ENCODE measurements at regions not wholly inside any gene's neighbourhood (a gene's known extent, or its start where the extent isn't known, plus 50 kb on each side); places are given as distances from the start of the nearest gene placed in this dataset.
"Not testable (repeated sequence)": the region's sequence is repeated elsewhere in the genome, so short reads cannot be mapped to it uniquely, and the experiment has no call there.

DNA sequence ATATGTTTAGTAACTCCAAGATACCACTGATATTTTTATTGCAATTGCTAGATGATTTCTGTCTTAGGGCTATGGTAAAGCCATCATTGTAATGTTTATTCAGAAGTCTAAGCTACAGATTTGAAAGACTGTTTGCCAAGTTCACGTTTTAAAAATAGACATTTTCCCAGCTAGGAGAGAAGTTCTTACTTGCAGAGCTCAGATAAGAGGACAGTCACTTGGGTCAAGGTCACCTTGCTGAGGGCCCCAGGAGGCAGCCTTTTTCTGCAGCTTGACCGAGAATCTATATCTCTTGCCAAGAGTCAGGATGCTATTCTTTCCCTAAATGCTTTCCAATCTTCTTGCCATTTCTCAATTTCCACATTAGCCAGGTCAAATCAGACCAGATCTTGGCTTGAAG is 1011.2 kb downstream of the KCNMA1 start:
- Mint-ChIP-seq H3K9me3 (peaks cover 0 to 4% (median 3%) of the 10 kb centered on the region in 3 donors), H3K27ac (no peak overlapping the region), H3K27me3 (no peaks in the 10 kb centered on the region), H3K4me3 (no peak overlapping the region), H3K36me3 (no peaks in the 10 kb centered on the region), H3K4me1 (peaks cover 0 to 3% (median 0%) of the 10 kb centered on the region in 3 donors)

DNA sequence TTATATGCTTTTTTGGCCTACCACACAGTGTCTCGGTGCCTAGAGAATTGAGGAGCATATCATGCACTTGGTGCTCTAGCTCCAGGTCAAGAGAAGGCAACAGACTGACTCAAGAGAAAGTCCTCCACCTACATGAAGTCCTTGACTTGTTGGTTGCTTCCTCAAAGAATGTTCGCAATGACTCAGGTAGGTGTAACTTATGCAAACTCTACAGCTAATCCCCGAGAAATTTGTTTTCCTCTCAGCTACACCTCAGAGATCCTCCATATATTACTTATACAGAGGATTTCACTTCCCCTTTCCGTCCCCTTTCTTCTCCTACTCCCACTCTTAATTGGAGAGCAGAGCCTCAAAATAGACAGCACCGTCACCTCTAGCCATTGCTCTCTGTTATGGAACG is 1013.1 kb downstream of the KCNMA1 start:
- Mint-ChIP-seq H3K27ac (no peak overlapping the region), H3K27me3 (no peaks in the 10 kb centered on the region), H3K36me3 (no peaks in the 10 kb centered on the region), H3K4me1 (peaks cover 0 to 3% (median 0%) of the 10 kb centered on the region in 3 donors), H3K4me3 (no peak overlapping the region), H3K9me3 (peaks cover 3 to 9% (median 6%) of the 10 kb centered on the region in 3 donors)

DNA sequence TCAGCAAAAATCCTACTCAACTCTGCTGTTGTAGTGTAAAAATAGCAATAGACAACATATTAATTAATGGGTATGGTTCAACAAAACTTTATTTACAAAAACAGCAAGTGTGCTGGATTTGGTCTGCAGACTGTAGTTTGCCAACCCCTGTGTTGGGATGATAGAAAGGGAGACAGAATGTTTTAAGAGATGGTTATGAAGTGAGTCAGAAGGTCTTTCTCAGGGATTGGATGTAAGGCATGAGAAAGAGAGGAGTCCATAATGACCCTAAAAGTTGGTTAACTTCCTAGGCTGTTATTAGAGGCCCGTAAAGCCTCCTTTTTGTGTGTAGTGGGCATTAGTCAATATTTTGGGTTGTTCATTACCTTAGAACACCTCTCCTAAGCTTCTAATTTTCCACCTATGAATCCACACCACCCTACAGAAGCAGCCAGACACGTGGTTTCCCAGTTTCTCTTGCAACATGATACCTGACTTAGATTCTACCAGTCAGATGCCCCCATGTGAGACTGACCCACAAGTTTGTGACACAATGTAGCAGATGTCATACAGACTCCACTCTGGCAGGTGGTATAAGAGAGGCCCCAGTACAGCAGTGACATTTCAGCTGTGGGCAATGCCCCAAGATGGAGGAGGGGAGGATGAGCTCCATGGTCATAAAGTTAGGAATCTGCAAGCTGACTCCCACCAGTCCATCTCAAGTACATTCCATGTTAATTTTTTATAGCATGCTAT is 1015.6 kb downstream of the KCNMA1 start:
- no peak overlapping the region for H3K4me3 Mint-ChIP-seq
- no peaks in the 10 kb centered on the region for H3K27me3 Mint-ChIP-seq
- H3K9me3 Mint-ChIP-seq, result peaks cover 10 to 16% (median 11%) of the 10 kb centered on the region in 3 donors
- H3K36me3 Mint-ChIP-seq, result peaks cover 2% of the 10 kb centered on the region
- H3K27ac Mint-ChIP-seq, result no peak overlapping the region
- H3K4me1 Mint-ChIP-seq, result peaks cover 0 to 3% (median 0%) of the 10 kb centered on the region in 3 donors

DNA sequence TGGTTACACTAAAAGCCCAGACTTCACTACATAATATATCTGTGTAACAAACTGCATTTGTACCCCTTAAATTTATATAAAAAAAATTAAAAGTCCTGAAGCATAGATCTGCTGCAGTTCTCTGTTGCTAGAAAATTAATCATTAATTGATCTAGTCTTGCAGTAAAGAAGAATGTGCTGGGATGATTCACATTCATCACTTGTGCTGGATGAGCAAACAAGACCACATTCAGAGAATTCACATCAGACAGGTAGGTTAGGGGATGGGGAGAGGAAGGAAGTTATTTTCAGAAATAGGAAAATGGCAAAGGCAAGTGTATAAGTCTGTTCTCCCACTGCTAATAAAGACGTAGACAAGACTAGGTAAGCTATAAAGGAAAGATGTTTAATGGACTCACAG is 1019.0 kb downstream of the KCNMA1 start:
- peaks cover 2% of the 10 kb centered on the region for H3K36me3 Mint-ChIP-seq
- H3K27me3 Mint-ChIP-seq, result no peaks in the 10 kb centered on the region
- no peak overlapping the region for H3K4me3 Mint-ChIP-seq
- no peaks in the 10 kb centered on the region for H3K4me1 Mint-ChIP-seq
- H3K9me3 Mint-ChIP-seq, result peaks cover 10 to 16% (median 13%) of the 10 kb centered on the region in 3 donors
- no peak overlapping the region for H3K27ac Mint-ChIP-seq

DNA sequence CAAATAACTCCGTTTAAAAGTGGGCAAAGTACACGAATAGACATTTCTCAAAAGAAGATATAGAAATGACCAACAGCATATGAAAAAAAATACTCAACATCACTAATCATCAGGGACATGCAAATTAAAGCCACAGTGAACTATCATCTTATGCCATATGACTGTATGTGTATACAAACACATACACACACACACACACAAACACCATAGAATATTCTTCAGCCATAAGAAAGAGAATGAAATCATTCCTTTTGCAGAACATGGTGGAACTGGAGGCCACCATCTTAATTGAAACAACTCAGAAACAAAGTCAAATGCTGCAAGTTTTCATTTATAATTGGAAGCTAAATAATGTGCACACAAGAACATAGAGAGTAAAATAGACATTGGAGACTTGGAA is 1019.4 kb downstream of the KCNMA1 start:
- H3K4me1 Mint-ChIP-seq, result no peaks in the 10 kb centered on the region
- H3K4me3 Mint-ChIP-seq, result no peak overlapping the region
- H3K27me3 Mint-ChIP-seq, result no peaks in the 10 kb centered on the region
- peaks cover 2% of the 10 kb centered on the region for H3K36me3 Mint-ChIP-seq
- peaks cover 10 to 16% (median 13%) of the 10 kb centered on the region in 3 donors for H3K9me3 Mint-ChIP-seq
- H3K27ac Mint-ChIP-seq, result no peak overlapping the region

DNA sequence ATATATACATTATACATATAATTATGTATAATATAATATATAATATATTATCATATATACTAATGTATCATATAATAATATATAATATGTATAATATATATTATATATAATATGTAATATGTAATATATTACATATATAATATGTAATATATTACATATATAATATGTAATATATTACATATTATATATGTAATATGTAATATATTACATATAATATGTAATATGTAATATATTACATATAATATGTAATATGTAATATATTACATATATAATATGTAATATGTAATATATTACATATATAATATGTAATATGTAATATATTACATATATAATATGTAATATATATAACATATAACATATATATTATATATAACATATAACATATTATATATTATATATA is 1020.9 kb downstream of the KCNMA1 start:
- H3K4me3 Mint-ChIP-seq, result not testable (repeated sequence)

DNA sequence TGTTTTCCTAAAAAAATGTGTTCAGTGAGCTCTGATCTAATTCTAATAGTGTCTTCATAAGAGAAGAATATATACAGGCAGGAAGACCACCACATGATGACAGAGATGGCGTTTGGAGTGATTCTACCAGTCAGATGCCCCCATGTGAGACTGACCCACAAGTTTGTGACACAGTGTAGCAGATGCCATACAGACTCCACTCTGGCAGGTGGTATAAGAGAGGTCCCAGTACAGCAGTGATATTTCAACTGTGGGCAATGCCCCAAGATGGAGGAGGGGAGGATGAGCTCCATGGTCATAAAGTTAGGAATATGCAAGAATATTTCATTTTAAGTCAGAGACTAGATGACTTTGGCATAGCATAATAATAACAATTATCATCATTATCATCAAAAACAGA is 1022.6 kb downstream of the KCNMA1 start:
- Mint-ChIP-seq H3K4me3 (peak overlapping the region in 1 of 4 donors; percentile 44), H3K27me3 (no peaks in the 10 kb centered on the region), H3K36me3 (peaks cover 2% of the 10 kb centered on the region), H3K27ac (no peak overlapping the region), H3K9me3 (peaks cover 6 to 15% (median 12%) of the 10 kb centered on the region in 3 donors), H3K4me1 (no peaks in the 10 kb centered on the region)

More for the DNA sequence above, 1020.9 kb downstream of the KCNMA1 start:
- H3K4me1 Mint-ChIP-seq, H3K27me3 Mint-ChIP-seq, H3K27ac Mint-ChIP-seq, H3K36me3 Mint-ChIP-seq: not testable (repeated sequence)
- peaks cover 12 to 16% (median 13%) of the 10 kb centered on the region in 3 donors for H3K9me3 Mint-ChIP-seq
